ENCODE measurements at regions not wholly inside any gene's neighbourhood (a gene's known extent, or its start where the extent isn't known, plus 50 kb on each side); places are given as distances from the start of the nearest gene placed in this dataset.

- DNase-seq = no peak
Measured at GRCh38 chr2:18651842-18652774, 62.7 kb upstream of the NT5C1B start.

- DNase-seq = no peak
Measured at GRCh38 chr2:18650221-18650620, 60.9 kb upstream of the NT5C1B start.

GRCh38 chr2:18649502-18650135 is 60.2 kb upstream of the NT5C1B start:
- no peak for DNase-seq

GRCh38 chr2:18648161-18648560 is 58.8 kb upstream of the NT5C1B start:
- no peak for DNase-seq

GRCh38 chr2:18647731-18648130 is 58.4 kb upstream of the NT5C1B start:
- no peak for DNase-seq

- DNase-seq = no peak
Measured at GRCh38 chr2:18645315-18645714, 55.9 kb upstream of the NT5C1B start.

- no peak for DNase-seq
Measured at GRCh38 chr2:18644115-18644462, 54.7 kb upstream of the NT5C1B start.

GRCh38 chr2:18643326-18644114 is 54.2 kb upstream of the NT5C1B start:
- no peak for DNase-seq

GRCh38 chr2:18641823-18642222 is 52.5 kb upstream of the NT5C1B start:
- DNase-seq = no peak

GRCh38 chr2:18639756-18640453 is 50.5 kb upstream of the NT5C1B start:
- DNase-seq = no peak

Data from renal pelvis (tissue), 1 donor.